GM13976 (cell line): ENCODE measurements at regions not wholly inside any gene's neighbourhood (a gene's known extent, or its start where the extent isn't known, plus 50 kb on each side); places are given as distances from the start of the nearest gene placed in this dataset.

ENCODE experiments used
- DNase-seq: peaks from one replicate; pipeline ENCODE4 v3.0.0; 2012; ENCODE audit warnings: low spot score
- CTCF ChIP-seq: IDR thresholded peaks from 2 replicates; pipeline ENCODE4 v1.5.1; 2012; ENCODE audit warnings: borderline replicate concordance, mild to moderate bottlenecking; ENCODE audit not compliant: insufficient read depth; ENCODE audit errors: extremely low read depth, missing control alignments, control extremely low read depth
- in situ Hi-C: fragments of 300-500 bp; cut with MboI; formaldehyde crosslinking; loops from one replicate; pipeline ENCODE4 v1.12.0; 2022; ENCODE audit warnings: low sequenced_read_pairs, mixed read lengths, inconsistent platforms; ENCODE audit not compliant: unreplicated experiment

GRCh38 chr5:158159621-158160020 lies 300.7 kb upstream of the CLINT1 start:
- in situ Hi-C loops: no loop called here

GRCh38 chr5:158155811-158156505 lies 297.0 kb upstream of the CLINT1 start:
- in situ Hi-C loops: no loop called here
- DNase-seq: no peak
- TF ChIP-seq CTCF: no peak

More at GRCh38 chr5:158159621-158160020, 300.7 kb upstream of the CLINT1 start:
- TF ChIP-seq CTCF: no peak
- DNase-seq: no peak

- in situ Hi-C loops: no loop called here
- no peak for DNase-seq
- no peak for TF ChIP-seq CTCF
Measured at GRCh38 chr5:158155067-158155466, 296.1 kb upstream of the CLINT1 start.

- DNase-seq: no peak
Measured at GRCh38 chr5:158154226-158155005, 295.5 kb upstream of the CLINT1 start.

GRCh38 chr5:158153508-158153907 lies 294.6 kb upstream of the CLINT1 start:
- in situ Hi-C loops: no loop called here
- no peak for TF ChIP-seq CTCF
- no peak for DNase-seq

More at GRCh38 chr5:158154226-158155005, 295.5 kb upstream of the CLINT1 start:
- in situ Hi-C loops: no loop called here
- TF ChIP-seq CTCF: no peak

- in situ Hi-C loops: no loop called here
- DNase-seq: no peak
- TF ChIP-seq CTCF: no peak
Measured at GRCh38 chr5:158152136-158152535, 293.2 kb upstream of the CLINT1 start.
